CD4-positive, alpha-beta T cell (primary cell): ENCODE measurements at regions not wholly inside any gene's neighbourhood (a gene's known extent, or its start where the extent isn't known, plus 50 kb on each side); places are given as distances from the start of the nearest gene placed in this dataset.
"Not testable (repeated sequence)": the region's sequence is repeated elsewhere in the genome, so short reads cannot be mapped to it uniquely, and the experiment has no call there.

Experiments
- ATAC-seq: fragments of 200-7000 bp; cut with Tn5 transposase; one replicate; pipeline ENCODE4 v1.10.0; 2022; ENCODE audit warnings: mild to moderate bottlenecking; ENCODE audit not compliant: poor library complexity
- CTCF ChIA-PET: fragments of 350-600 bp; sonication (Branson Sonifier 250); formaldehyde crosslinking; loops from one replicate; lab custom pipeline; 2021; ENCODE audit warnings: antibody characterized with exemption, inconsistent platforms; lab: Charles Lee
- POLR2A ChIA-PET: fragments of 350-600 bp; sonication (Branson Sonifier 250); formaldehyde crosslinking; loops from one replicate; lab custom pipeline; 2021; ENCODE audit warnings: antibody characterized with exemption, inconsistent platforms; lab: Charles Lee
- DNase-seq, 14 experiments: peaks; one replicate each; pipeline ENCODE4 v3.0.0-alpha.2; 2013 to 2020; ENCODE audit warnings: mixed read lengths in 2 of 14
- H3K27ac ChIP-seq, 2 donors: one replicate each; pipeline versions ENCODE4 v1.5.1 to v1.7.0; 2013; ENCODE audit warnings: low read length in 2 of 2, low read depth in 1 of 2, mild to moderate bottlenecking in 1 of 2
- H3K27me3 ChIP-seq, 2 experiments: 1 replicate in 1 of 2; 2 replicates in 1 of 2; pipeline versions ENCODE4 v1.6.1 to v1.7.0; 2013; ENCODE audit warnings: low read length in 2 of 2, control low read depth in 1 of 2, mild to moderate bottlenecking in 1 of 2, moderate library complexity in 1 of 2; ENCODE audit not compliant: insufficient read depth in 2 of 2, control insufficient read depth in 1 of 2
- H3K36me3 ChIP-seq: one replicate; pipeline ENCODE4 v1.6.1; 2013; ENCODE audit warnings: low read length, control low read depth; ENCODE audit not compliant: insufficient read depth
- H3K4me1 ChIP-seq: one replicate; pipeline ENCODE4 v1.6.1; 2013; ENCODE audit warnings: low read length, control low read depth; ENCODE audit not compliant: insufficient read depth
- H3K4me3 ChIP-seq: one replicate; pipeline ENCODE4 v1.5.1; 2013; ENCODE audit warnings: mild to moderate bottlenecking, low read length, moderate library complexity
- H3K9me3 ChIP-seq, 2 experiments: 1 replicate in 1 of 2; 2 replicates in 1 of 2; pipeline versions ENCODE4 v1.6.1 to v1.7.0; 2013; ENCODE audit warnings: low read length in 2 of 2, mild to moderate bottlenecking in 2 of 2, control low read depth in 1 of 2, moderate library complexity in 1 of 2; ENCODE audit not compliant: control insufficient read depth in 1 of 2, insufficient read depth in 1 of 2
- H3K27ac Mint-ChIP-seq: one replicate; pipeline ENCODE4 v1.8.0; 2020; ENCODE audit warnings: mixed read lengths
- H3K27me3 Mint-ChIP-seq: one replicate; pipeline ENCODE4 v1.8.0; 2021; ENCODE audit warnings: mixed read lengths
- H3K36me3 Mint-ChIP-seq: one replicate; pipeline ENCODE4 v1.8.0; 2021; ENCODE audit warnings: low read depth, mixed read lengths
- H3K4me1 Mint-ChIP-seq: one replicate; pipeline ENCODE4 v1.8.0; 2021; ENCODE audit warnings: low read depth, mixed read lengths
- H3K4me3 Mint-ChIP-seq: one replicate; pipeline ENCODE4 v1.8.0; 2020; ENCODE audit warnings: mild to moderate bottlenecking, mixed read lengths
- H3K9me3 Mint-ChIP-seq: one replicate; pipeline ENCODE4 v1.8.0; 2020; ENCODE audit warnings: mixed read lengths
- intact Hi-C, 2 experiments: fragments of 100-400 bp; cut with DNase I in 1 of 2; cut with micrococcal nuclease in 1 of 2; formaldehyde crosslinking; loops; one replicate each; pipeline versions ENCODE4 v1.15.1 to v1.9.0; 2023 to 2025; cut with DNase I, micrococcal nuclease
- TF ChIP-seq, protein P1 (sequence below): fragments of 200-600 bp; IDR thresholded peaks from one replicate; pipeline ENCODE4 v1.8.0; 2022; ENCODE audit warnings: antibody characterized with exemption, mild to moderate bottlenecking

DNA sequence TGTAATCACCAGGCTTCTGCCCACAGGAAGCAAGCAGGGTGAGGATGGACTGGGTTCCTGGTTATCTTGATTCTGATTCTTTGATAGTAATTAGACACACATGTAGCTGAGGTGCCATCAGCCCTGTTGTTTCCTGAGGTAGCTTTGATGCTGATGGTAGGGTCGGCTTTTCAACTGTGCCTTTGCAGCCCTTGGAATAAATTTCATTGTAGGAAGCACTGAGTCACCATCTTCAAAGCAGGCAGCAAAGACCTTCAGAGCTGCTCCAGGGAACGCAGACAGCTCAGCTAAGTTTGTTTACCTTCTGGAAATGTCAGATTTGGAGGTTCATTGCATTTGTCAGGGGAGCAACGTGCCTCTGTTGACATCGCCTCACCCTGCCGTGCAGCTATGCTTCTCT is 135.4 kb downstream of the ASMT start:
- Mint-ChIP-seq H3K27me3 (no peaks in the 10 kb centered on the region), H3K27ac (no peak overlapping the region), H3K9me3 (peaks cover 19% of the 10 kb centered on the region), H3K4me1 (no peaks in the 10 kb centered on the region), H3K36me3 (peaks cover 78% of the 10 kb centered on the region), H3K4me3 (no peak overlapping the region)
- no peak overlapping the region for H3K4me3 ChIP-seq
- intact Hi-C loops = no loop called here
- no peaks in the 10 kb centered on the region for H3K36me3 ChIP-seq
- no peak for ATAC-seq
- no peaks in the 10 kb centered on the region for H3K4me1 ChIP-seq
- H3K27me3 ChIP-seq = no peaks in the 10 kb centered on the region
- H3K9me3 ChIP-seq = peaks cover 0 to 14% of the 10 kb centered on the region in 2 experiments
- TF ChIP-seq, protein P1, sequence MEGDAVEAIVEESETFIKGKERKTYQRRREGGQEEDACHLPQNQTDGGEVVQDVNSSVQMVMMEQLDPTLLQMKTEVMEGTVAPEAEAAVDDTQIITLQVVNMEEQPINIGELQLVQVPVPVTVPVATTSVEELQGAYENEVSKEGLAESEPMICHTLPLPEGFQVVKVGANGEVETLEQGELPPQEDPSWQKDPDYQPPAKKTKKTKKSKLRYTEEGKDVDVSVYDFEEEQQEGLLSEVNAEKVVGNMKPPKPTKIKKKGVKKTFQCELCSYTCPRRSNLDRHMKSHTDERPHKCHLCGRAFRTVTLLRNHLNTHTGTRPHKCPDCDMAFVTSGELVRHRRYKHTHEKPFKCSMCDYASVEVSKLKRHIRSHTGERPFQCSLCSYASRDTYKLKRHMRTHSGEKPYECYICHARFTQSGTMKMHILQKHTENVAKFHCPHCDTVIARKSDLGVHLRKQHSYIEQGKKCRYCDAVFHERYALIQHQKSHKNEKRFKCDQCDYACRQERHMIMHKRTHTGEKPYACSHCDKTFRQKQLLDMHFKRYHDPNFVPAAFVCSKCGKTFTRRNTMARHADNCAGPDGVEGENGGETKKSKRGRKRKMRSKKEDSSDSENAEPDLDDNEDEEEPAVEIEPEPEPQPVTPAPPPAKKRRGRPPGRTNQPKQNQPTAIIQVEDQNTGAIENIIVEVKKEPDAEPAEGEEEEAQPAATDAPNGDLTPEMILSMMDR = no peak
- CTCF ChIA-PET = no interaction called here
- no peak for DNase-seq
- POLR2A ChIA-PET = no interaction called here
- H3K27ac ChIP-seq = no peak overlapping the region

DNA sequence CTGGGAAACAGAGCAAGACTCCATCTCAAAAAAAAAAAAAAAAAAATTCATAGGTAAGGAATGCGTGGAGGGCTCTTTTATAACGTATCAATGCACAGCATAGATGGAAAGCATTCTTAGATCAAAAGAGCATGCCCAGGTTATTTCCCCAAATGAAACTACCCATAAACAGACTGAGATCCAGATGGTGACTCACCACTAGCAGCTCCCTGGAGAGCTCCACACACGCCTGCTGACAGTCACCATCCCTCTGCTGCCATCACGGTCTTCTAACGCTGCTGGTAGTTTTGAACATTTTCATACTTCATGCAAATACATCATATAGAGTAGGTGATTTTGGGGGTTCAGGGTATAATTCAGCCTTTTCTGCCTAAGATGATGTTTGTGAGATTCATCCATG is 136.9 kb downstream of the ASMT start:
- CTCF ChIA-PET = no interaction called here
- no peaks in the 10 kb centered on the region for H3K27me3 Mint-ChIP-seq
- no peak overlapping the region for H3K27ac Mint-ChIP-seq
- no peak for ATAC-seq
- H3K4me1 ChIP-seq = no peaks in the 10 kb centered on the region
- H3K9me3 Mint-ChIP-seq = peaks cover 26% of the 10 kb centered on the region
- no peak for DNase-seq
- TF ChIP-seq, protein P1 = no peak
- H3K27ac ChIP-seq = no peak overlapping the region
- H3K36me3 Mint-ChIP-seq = peaks cover 73% of the 10 kb centered on the region
- H3K9me3 ChIP-seq = peaks cover 8 to 21% of the 10 kb centered on the region in 2 experiments
- H3K27me3 ChIP-seq = no peaks in the 10 kb centered on the region
- intact Hi-C loops = no loop called here
- POLR2A ChIA-PET = no interaction called here
- no peaks in the 10 kb centered on the region for H3K4me1 Mint-ChIP-seq
- no peak overlapping the region for H3K4me3 Mint-ChIP-seq
- no peak overlapping the region for H3K4me3 ChIP-seq
- H3K36me3 ChIP-seq = no peaks in the 10 kb centered on the region

DNA sequence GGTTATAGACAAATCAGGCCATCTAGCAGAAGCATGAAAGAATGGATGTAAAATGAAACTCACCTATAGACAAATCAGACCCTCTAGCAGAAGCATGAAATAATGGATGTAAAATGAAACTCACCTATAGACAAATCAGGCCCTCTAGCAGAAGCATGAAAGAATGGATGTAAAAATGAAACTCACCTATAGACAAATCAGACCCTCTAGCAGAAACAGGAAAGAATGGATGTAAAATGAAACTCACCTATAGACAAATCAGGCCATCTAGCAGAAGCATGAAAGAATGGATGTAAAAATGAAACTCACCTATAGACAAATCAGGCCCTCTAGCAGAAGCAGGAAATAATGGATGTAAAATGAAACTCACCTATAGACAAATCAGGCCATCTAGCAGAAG is 137.9 kb downstream of the ASMT start:
- H3K9me3 ChIP-seq = peaks cover 8 to 31% of the 10 kb centered on the region in 2 experiments
- POLR2A ChIA-PET, H3K4me1 Mint-ChIP-seq, H3K27me3 Mint-ChIP-seq, H3K27ac Mint-ChIP-seq, H3K4me3 ChIP-seq, H3K4me1 ChIP-seq, intact Hi-C loops, H3K4me3 Mint-ChIP-seq, H3K36me3 ChIP-seq, DNase-seq, H3K27me3 ChIP-seq, ATAC-seq, CTCF ChIA-PET, H3K27ac ChIP-seq: not testable (repeated sequence)
- Mint-ChIP-seq H3K9me3 (peaks cover 27% of the 10 kb centered on the region), H3K36me3 (peaks cover 75% of the 10 kb centered on the region)

DNA sequence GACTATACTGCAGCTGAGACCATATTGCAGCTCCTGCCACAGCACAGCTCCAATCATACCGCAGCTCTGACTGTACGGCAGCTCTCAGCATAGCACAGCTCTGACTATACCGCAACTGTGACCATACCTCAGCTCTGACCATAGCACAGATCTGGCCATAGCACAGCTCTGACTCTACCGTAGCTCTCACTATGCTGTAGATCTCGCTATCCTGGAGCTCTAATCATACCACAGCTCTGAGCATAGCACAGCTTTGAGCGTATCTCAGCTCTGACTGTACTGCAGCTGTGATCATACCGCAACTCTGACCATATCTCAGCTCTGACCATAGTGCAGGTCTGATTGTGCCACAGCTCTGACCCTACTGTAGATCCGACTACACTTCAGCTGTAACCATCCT is 139.2 kb downstream of the ASMT start:
- no peaks in the 10 kb centered on the region for H3K27me3 Mint-ChIP-seq
- H3K9me3 ChIP-seq = peaks cover 8 to 43% of the 10 kb centered on the region in 2 experiments
- peaks cover 75% of the 10 kb centered on the region for H3K36me3 Mint-ChIP-seq
- H3K4me3 ChIP-seq = no peak overlapping the region
- H3K36me3 ChIP-seq = no peaks in the 10 kb centered on the region
- no peaks in the 10 kb centered on the region for H3K4me1 Mint-ChIP-seq
- intact Hi-C loops = no loop called here
- H3K27me3 ChIP-seq = no peaks in the 10 kb centered on the region
- ATAC-seq = no peak
- DNase-seq = no peak
- no peaks in the 10 kb centered on the region for H3K4me1 ChIP-seq
- CTCF ChIA-PET = no interaction called here
- no peak overlapping the region for H3K4me3 Mint-ChIP-seq
- no peak overlapping the region for H3K27ac Mint-ChIP-seq
- TF ChIP-seq, protein P1 = no peak
- H3K27ac ChIP-seq = no peak overlapping the region
- POLR2A ChIA-PET = no interaction called here
- peaks cover 23% of the 10 kb centered on the region for H3K9me3 Mint-ChIP-seq
